HG02678 (cell line): ENCODE measurements at regions not wholly inside any gene's neighbourhood (a gene's known extent, or its start where the extent isn't known, plus 50 kb on each side); places are given as distances from the start of the nearest gene placed in this dataset.
"Not testable (repeated sequence)": the region's sequence is repeated elsewhere in the genome, so short reads cannot be mapped to it uniquely, and the experiment has no call there.

Source experiments
- ATAC-seq: cut with Tn5 transposase; IDR thresholded peaks from one replicate; pipeline ENCODE4 v1.9.1; 2021; ENCODE audit warnings: mild to moderate bottlenecking, moderate library complexity; ENCODE audit not compliant: unreplicated experiment

DNA sequence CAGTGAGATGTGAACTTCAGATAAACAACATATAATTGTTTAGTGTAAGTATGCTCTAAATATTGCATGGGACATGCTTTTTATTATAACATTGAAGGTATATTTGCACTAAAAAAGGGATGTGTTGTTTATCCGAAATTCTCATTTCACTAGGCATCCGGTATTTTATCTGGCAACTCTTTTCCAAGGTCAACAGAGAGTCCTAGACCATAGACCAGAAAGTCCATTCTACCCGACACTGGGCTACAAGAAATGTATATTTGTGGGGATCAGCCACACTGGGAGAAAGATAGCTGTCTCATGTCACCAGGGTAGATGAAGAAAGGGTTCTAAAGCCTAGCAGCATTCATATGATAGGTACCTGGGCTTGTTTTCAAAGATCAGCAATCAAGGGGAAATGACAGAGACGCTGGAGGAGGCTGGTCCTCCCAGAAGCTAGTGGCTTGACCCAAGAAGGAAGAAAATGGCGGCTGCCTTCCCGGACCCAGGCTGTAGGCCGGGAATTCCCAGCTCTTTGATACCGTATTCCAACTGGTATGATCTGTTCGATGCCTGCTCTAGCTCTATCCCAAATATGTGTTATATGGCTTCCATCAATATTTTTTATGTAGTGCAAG, 161.1 kb upstream of the IRF2BP2 start:
- ATAC-seq = no peak

DNA sequence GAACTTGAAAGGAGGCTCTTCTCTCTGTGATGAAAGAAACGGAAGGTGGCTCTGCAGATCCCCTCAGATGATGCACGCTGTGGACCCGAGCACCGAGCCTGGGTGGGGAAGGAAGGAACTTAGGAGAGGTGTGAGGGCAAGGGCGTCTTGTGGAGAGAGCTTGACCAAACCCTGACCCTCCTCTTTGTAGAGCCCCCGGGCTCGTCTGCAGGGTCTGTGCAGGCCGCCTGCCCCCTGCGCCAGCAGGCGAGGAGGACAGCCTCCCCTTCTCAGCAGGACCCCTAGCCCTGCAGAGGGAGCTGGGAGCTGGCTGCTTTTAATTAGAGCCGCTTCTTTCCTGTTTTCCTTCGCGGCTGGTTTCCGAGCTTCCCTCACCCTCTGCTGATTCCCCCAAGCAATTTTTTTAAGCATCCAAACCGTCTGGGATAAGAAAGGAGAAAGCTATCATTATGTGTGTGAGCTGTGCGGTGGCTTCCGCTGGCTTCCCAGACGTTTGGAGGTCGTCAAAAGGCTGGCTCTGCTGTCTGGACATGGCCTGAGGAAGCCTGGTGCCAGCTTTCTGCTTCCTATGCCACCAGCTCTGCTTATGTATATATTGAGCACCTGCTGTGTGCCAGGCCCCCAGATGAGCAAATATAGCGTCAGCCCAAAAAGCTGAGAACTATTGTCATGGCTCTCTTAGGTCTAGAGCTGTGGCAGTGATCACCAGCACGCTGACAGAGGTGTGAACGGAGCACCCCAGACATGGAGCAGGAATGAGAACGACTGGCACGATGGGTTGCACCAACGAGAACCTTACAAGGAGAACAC, 160.2 kb upstream of the IRF2BP2 start:
- no peak for ATAC-seq

DNA sequence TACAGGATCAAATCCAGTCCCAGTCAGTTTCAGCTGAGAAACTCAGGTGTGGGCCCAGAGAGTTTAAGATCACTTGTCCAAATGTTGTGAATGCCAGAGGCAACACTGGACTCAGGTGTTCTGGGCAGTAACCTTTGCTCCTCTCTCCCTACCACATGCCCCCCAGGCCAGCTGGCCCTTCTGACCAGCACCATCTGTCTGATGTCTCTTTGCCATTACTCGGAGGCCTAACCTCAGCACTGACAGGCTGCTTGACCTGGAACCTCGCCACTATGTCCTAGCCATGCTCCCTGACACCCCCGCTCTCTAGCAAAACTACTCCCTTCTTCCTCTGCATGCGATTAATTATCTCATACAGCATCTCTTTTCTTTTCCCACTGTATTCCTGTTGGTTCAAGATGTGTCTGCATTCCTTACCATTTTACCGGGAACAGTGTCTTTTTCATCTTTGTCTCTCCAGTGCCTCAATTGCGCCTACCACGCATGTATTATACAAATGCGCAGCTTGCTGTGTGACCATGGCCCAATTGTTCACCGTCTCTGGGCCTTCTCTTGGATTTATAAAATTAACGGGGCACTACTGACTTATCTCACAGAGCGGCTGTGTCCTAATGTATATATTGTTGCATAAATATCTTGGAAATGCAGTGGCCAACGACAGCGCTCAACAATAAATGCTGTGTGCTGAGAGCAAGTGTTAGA, 159.5 kb upstream of the IRF2BP2 start:
- ATAC-seq = no peak

GRCh38 chr1:234768569-234769283, 158.7 kb upstream of the IRF2BP2 start:
- no peak for ATAC-seq

DNA sequence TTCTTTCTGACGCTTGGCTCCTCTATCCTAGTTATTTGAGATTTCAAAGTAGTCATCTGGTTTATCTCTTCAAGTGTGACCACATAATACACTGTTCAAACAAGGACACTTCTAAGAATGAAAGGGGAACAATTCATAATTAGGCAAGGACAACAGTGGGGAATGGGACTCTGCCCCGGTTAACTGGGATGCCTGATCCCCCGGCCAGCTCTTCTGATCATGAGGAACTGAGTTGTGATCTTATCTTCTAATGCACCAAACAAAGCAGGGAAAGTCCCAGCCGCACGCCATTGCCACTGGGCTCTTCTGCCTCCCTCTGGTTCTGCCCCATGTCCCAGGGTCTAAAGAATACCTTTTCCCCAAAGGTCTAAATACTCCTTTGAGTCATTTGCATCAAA, 158.2 kb upstream of the IRF2BP2 start:
- no peak for ATAC-seq

- no peak for ATAC-seq
Measured at GRCh38 chr1:234765672-234766071, 155.7 kb upstream of the IRF2BP2 start.

DNA sequence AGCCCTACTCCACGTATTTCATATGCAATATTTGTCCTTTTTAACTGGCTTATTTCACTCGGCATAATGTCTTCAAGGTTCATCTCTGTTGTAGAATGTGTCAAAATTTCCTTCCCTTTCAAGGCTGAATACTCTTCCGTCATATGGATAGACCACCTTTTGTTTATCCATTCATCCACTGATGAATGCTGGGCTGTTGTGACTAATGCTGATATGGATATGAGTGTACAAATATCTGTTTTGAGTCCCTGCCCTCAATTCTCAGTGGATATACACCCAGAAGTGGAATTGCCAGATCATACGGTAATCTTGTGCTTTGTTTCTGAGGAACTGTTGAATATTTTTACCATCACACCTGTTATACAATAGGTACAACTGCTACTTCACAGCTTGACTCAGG, 155.2 kb upstream of the IRF2BP2 start:
- no peak for ATAC-seq

GRCh38 chr1:234763910-234764309, 153.9 kb upstream of the IRF2BP2 start:
- ATAC-seq = no peak

DNA sequence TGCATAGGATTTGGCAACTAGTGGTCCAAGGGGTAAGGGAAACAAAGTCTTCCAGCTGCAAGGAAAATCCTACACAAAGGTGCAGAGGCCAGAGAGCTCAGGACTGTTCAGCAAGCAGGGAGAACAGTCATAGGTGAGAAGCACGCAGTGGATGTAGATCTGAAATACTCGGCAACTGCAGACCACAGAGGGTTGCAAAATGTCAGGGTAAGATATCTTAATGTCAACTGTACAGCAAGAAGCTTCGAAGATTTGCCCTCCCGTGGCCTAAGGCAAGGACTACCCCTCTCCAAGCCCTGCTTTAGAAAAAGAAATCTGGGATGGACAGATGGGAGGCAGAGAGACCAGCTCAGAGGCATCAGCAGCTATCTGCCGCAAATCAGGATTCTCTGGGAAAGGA, 153.4 kb upstream of the IRF2BP2 start:
- no peak for ATAC-seq

DNA sequence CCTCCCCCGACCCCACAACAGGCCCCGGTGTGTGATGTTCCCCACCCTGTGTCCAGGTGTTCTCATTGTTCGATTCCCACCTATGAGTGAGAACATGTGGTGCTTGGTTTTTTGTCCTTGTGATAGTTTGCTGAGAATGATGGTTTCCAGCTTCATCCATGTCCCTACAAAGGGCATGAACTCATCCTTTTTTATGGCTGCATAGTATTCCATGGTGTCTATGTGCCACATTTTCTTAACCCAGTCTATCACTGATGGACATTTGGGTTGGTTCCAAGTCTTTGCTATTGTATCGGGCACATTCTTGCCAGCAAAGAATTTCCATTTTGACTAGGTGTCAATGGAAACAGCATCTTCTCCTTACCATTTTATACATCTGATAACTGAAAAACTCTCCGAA, 152.1 kb upstream of the IRF2BP2 start:
- not testable (repeated sequence) for ATAC-seq

DNA sequence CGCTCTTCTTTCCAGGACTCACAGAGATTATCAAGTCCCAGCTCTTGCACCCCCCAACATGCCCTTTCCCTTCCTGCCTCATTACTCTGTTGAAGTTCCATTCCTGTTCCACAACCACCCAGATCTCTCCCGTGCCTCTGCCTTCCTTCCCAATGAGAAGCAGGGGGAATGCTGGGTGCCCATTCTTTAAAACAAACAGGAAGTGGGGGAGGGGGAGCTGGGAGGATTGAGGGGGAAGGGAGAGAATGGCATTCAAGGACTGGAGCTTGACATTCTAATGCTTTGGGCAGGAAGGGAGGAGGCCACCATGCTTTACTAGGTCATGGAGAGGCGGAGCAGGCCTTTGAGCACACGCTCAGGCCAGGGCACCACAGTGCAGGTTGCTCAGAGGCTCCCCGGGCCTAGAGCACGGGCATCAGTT, 150.3 kb upstream of the IRF2BP2 start:
- no peak for ATAC-seq

GRCh38 chr1:234759888-234760287, 149.9 kb upstream of the IRF2BP2 start:
- no peak for ATAC-seq

GRCh38 chr1:234758851-234759250, 148.9 kb upstream of the IRF2BP2 start:
- ATAC-seq = no peak

DNA sequence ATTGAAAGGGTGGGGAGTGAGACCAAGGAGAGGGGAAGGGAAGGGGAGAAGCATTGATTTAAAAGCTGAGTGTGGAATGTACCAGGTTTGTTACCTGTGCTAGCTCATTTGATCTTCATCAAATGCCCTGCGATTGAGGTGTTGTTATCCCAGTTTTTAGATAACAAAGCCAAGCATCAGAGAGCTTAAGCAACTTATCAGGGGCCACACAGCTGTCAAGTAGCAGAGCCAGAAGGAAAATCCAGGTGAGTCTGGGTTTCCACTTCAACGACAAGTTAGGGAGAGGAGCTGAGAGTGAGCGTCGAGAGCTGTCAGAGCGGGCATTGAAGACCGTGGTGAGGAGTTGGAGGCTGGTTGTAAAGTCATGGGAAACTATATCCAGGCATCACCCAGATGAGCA, 146.9 kb upstream of the IRF2BP2 start:
- ATAC-seq = no peak

DNA sequence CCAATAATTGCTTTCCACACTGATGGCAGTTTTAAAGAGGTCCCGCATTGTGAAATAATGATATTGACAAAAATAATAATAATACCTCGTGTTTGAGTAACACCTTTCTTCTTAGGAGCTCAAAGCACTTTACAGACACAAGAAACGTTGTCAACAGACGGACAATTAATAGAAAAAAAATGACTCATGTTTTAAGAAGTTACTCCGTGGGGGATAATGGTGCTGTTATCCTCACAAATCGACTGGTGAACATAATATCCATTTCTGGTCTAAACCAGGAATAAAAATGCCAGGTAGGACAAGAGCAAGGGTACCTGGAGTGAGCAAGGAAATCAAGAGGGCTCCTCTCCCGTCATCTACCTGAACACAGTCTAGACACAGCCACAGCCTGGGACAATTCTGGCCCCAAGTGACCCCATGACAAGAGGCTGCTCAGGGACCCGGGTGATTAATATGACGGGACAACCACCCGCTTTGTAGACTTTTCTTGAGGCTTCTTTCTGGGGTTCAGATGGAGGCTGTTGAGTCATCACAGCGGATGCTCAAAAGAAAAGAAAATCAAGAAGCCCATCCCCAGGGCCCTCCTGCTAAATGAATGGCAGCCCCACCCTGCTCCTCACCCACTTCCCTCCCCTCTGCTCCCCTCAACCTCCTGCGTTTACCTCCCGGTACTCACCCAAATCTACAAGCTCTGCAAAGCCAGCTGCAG, 146.2 kb upstream of the IRF2BP2 start:
- no peak for ATAC-seq

GRCh38 chr1:234755449-234755863, 145.5 kb upstream of the IRF2BP2 start:
- ATAC-seq = no peak

- no peak for ATAC-seq
Measured at GRCh38 chr1:234753979-234754378, 144.0 kb upstream of the IRF2BP2 start.

- ATAC-seq = no peak
Measured at GRCh38 chr1:234752927-234753326, 142.9 kb upstream of the IRF2BP2 start.

DNA sequence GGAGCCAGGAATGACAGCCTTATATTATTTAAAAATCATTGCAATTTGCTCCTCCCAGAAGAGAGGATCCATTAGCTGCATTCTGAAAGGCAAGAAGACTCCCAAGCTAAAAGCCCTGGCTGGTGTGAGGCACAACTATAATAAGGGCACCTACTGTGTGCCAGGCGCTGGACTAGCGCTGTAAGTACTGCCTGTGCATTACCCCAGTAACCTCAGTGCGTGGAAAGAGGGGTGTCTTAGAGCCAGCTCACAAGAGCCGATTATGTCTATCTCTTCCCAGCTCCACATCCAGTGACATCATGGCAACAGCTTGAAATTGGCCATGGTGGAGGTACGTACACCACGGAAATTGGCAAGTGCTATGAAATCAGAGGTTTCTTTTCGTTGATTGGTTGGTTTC, 141.7 kb upstream of the IRF2BP2 start:
- ATAC-seq = no peak

DNA sequence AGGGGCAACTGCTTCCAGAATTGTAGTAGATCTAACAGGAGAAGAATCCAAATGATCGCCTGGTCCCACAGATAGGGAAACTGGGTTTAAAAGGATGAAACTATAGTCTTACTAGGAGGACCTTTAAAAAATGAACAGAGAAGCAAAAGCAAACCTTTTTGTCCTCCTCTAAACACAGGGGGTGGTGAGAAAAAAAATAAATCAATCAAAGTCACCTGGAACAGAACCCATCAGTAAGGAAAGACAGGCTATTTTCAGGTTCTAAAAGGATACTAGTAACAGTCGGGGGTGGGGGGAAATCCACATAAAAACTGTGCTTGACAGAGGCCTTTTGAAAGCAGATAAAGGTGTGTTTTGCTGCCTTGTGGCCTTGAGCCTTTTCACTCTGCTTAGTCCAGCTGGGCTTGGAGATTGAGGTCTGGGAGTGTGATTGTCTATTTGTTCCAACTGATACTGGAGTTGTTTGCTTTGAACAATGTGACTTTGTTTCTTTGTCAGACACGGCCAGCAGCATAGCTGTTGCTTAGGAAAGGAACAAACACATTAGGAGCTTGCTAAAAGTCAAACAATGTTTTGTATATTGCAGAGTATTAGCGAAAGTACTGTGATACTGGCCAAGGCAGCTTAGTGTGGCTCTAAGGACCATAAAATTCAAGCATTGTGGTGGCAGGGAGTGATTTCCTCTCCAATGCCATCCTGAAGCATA, 141.1 kb upstream of the IRF2BP2 start:
- ATAC-seq = no peak
